Heart right ventricle (tissue), 16 donors: ENCODE measurements at regions not wholly inside any gene's neighbourhood (a gene's known extent, or its start where the extent isn't known, plus 50 kb on each side); places are given as distances from the start of the nearest gene placed in this dataset.

Experiments used
- ATAC-seq, 8 donors: fragments of 200-7000 bp; cut with Tn5 transposase; one replicate each; pipeline ENCODE4 v1.9.1; 2020; ENCODE audit warnings: mild to moderate bottlenecking in 8 of 8, moderate library complexity in 8 of 8, moderate number of reproducible peaks in 1 of 8
- DNase-seq, 2 donors: peaks; one replicate each; pipeline ENCODE4 v3.0.0-alpha.2; 2020
- H3K27ac ChIP-seq, 10 donors: fragments of 200-600 bp; sonication (generic) in 2 of 10; one replicate each; pipeline versions ENCODE4 v1.5.0 to v1.8.0; 2020 to 2022; ENCODE audit warnings: mild to moderate bottlenecking in 3 of 10
- H3K27me3 ChIP-seq, 7 donors: fragments of 200-600 bp; one replicate each; pipeline ENCODE4 v1.8.0; 2021 to 2022; ENCODE audit warnings: mild to moderate bottlenecking in 2 of 7
- H3K36me3 ChIP-seq, 9 donors: fragments of 200-600 bp; sonication (generic) in 1 of 9; one replicate each; pipeline versions ENCODE4 v1.5.0 to v1.8.0; 2020 to 2022; ENCODE audit warnings: mild to moderate bottlenecking in 2 of 9
- H3K4me1 ChIP-seq, 9 donors: fragments of 200-600 bp; sonication (generic) in 1 of 9; one replicate each; pipeline versions ENCODE4 v1.5.0 to v1.8.0; 2020 to 2022; ENCODE audit warnings: mild to moderate bottlenecking in 4 of 9
- H3K4me3 ChIP-seq, 10 donors: fragments of 200-600 bp; sonication (generic) in 2 of 10; one replicate each; pipeline versions ENCODE4 v1.5.0 to v1.8.0; 2020 to 2022; ENCODE audit warnings: mild to moderate bottlenecking in 7 of 10, moderate library complexity in 2 of 10
- H3K9me3 ChIP-seq, 11 donors: fragments of 200-600 bp in 10 of 11; sonication (generic) in 2 of 11; one replicate each; pipeline versions ENCODE4 v1.5.0 to v1.8.0; 2013 to 2022; ENCODE audit warnings: mild to moderate bottlenecking in 2 of 11, control low read depth in 1 of 11, moderate library complexity in 1 of 11
- CTCF ChIP-seq, 9 donors: fragments of 200-600 bp; sonication (generic) in 2 of 9; IDR thresholded peaks; one replicate each; pipeline versions ENCODE4 v1.5.0 to v1.8.0; 2021 to 2022; ENCODE audit warnings: antibody characterized with exemption in 9 of 9, mild to moderate bottlenecking in 5 of 9, moderate library complexity in 1 of 9
- WGBS, 2 donors: extraction: QIAGEN DNeasy Blood & Tissue Kit; methylation state at CpG; one replicate each; pipeline ENCODE4 v1.1.7; 2013; ENCODE audit warnings: inconsistent platforms in 1 of 2; 5-methylcytosine and 5-hydroxymethylcytosine counted together
- intact Hi-C, 10 donors: fragments of 100-400 bp; cut with DNase I; formaldehyde crosslinking; loops; one replicate each; pipeline versions ENCODE4 v1.11.1 to v1.14.2; 2022
- donor health status: Arrhythmogenic right ventricular cardiomyopathy.
- donor health status: ischemic (EF 13 %, LVEDD 7.1; RV severe dilation, severe dysfunction).
- donor health status: healthy with polysubstance abuse.
- donor health status: DM: no; HTN: yes; CAD: no.
- donor health status: DM: no; HTN: no; CAD: no.
- donor health status: ischemic (EF 25% LVEDD 6.9; RV normal size, moderate dysfunction).
- donor health status: ischemic (EF 25% LVEDD 5.7; RV mildly dilated, moderate dysfunction).
- donor health status: healthy.
- donor health status: DM: yes; HTN: yes; CAD: no.
- donor health status: Ischemic cardiomyopathy.
- donor health status: ischemic (EF 35%, LVEDD 5.7; RV mildly dilated, moderate dysfunction).
- donor health status: nonischemic (EF 11% LVEDD 7.7; RV severe dilation, severe dysfunction).
- donor health status: DM: yes; HTN: yes; CAD: no.
- donor health status: PGD.
- donor health status: ischemic (EF 29% LVEDD 5.4; RV normal size, mild dysfunction).
- donor health status: nonischemic (EF 23%, LVEDD 6.1; RV moderate dilation, normal function).

GRCh38 chr6:170102582-170103481 lies 188.0 kb downstream of the DLL1 start:
- peak in 1 of 8 donors; percentile 10 for ATAC-seq
- no peak for DNase-seq
- no peak overlapping the region for H3K4me3 ChIP-seq
- H3K9me3 ChIP-seq, result no peaks in the 10 kb centered on the region
- H3K36me3 ChIP-seq, result no peaks in the 10 kb centered on the region
- intact Hi-C loops, result no loop called here
- TF ChIP-seq CTCF (IDR thresholded peaks at IDR 0.05), result no peak
- H3K4me1 ChIP-seq, result no peaks in the 10 kb centered on the region
- WGBS, 2 donors, result 81 to 86% methylated on average over 30 of the region's 30 CpGs
- no peak overlapping the region for H3K27ac ChIP-seq
- H3K27me3 ChIP-seq, result peaks cover 0 to 4% (median 0%) of the 10 kb centered on the region in 7 donors

GRCh38 chr6:170102038-170102437 lies 188.8 kb downstream of the DLL1 start:
- ATAC-seq (no peak), DNase-seq (peak in 1 of 2 donors; percentile 0)
- H3K4me3 ChIP-seq, result no peak overlapping the region
- no peak for TF ChIP-seq CTCF (IDR thresholded peaks at IDR 0.05)
- H3K4me1 ChIP-seq, result peaks cover 0 to 7% (median 6%) of the 10 kb centered on the region in 9 donors
- no peaks in the 10 kb centered on the region for H3K9me3 ChIP-seq
- H3K27ac ChIP-seq, result no peak overlapping the region
- H3K36me3 ChIP-seq, result no peaks in the 10 kb centered on the region
- intact Hi-C loops, result no loop called here
- 83 to 87% methylated on average over 7 of the region's 7 CpGs for WGBS, 2 donors
- H3K27me3 ChIP-seq, result peaks cover 0 to 3% (median 0%) of the 10 kb centered on the region in 7 donors

GRCh38 chr6:170101281-170102035 lies 189.4 kb downstream of the DLL1 start:
- Histone ChIP-seq H3K4me3 (no peak overlapping the region), H3K27me3 (peaks cover 0 to 3% (median 0%) of the 10 kb centered on the region in 7 donors), H3K4me1 (peaks cover 0 to 13% (median 12%) of the 10 kb centered on the region in 9 donors), H3K36me3 (no peaks in the 10 kb centered on the region), H3K9me3 (no peaks in the 10 kb centered on the region), H3K27ac (no peak overlapping the region)
- intact Hi-C loops, result no loop called here
- ATAC-seq (peak in 1 of 8 donors; percentile 29), DNase-seq (peak in 1 of 2 donors; percentile 1)
- WGBS, 2 donors, result 94% methylated on average over 17 of the region's 17 CpGs
- TF ChIP-seq CTCF (IDR thresholded peaks at IDR 0.05), result no peak

GRCh38 chr6:170100046-170100445 lies 190.8 kb downstream of the DLL1 start:
- Histone ChIP-seq H3K9me3 (no peaks in the 10 kb centered on the region), H3K36me3 (no peaks in the 10 kb centered on the region), H3K4me3 (no peak overlapping the region), H3K27ac (no peak overlapping the region), H3K4me1 (peaks cover 0 to 27% (median 17%) of the 10 kb centered on the region in 9 donors), H3K27me3 (peaks cover 0 to 3% (median 0%) of the 10 kb centered on the region in 7 donors)
- intact Hi-C loops, result no loop called here
- ATAC-seq, result no peak
- no peak for TF ChIP-seq CTCF (IDR thresholded peaks at IDR 0.05)
- DNase-seq, result peak in 1 of 2 donors; percentile 0
- WGBS, 2 donors, result 85 to 93% methylated on average over 8 of the region's 8 CpGs
